HEK293T (cell line): ENCODE measurements at regions not wholly inside any gene's neighbourhood (a gene's known extent, or its start where the extent isn't known, plus 50 kb on each side); places are given as distances from the start of the nearest gene placed in this dataset.

Experiments
- ELF4 ChIP-seq: fragments of 450-650 bp; IDR thresholded peaks from 2 replicates; pipeline ENCODE4 v1.6.1; 2017; ENCODE audit warnings: antibody characterized with exemption
- L3MBTL2 ChIP-seq: fragments of 450-650 bp; conservative IDR thresholded peaks from 2 replicates; pipeline ENCODE4 v1.6.1; 2016; ENCODE audit warnings: mild to moderate bottlenecking
- ZNF384 ChIP-seq: fragments of 450-650 bp; IDR thresholded peaks from 2 replicates; pipeline ENCODE4 v1.6.1; 2016

- TF ChIP-seq L3MBTL2 (no peak), ELF4 (no peak), ZNF384 (no peak)
Measured at GRCh38 chr5:125487231-125487630, 740.8 kb upstream of the ZNF608 start.
